Colonic mucosa (tissue), 4 donors: ENCODE measurements at regions not wholly inside any gene's neighbourhood (a gene's known extent, or its start where the extent isn't known, plus 50 kb on each side); places are given as distances from the start of the nearest gene placed in this dataset.

Experiments
- DNase-seq: peaks from one replicate; pipeline ENCODE4 v3.0.0-alpha.2; 2020
- H3K27ac ChIP-seq: fragments of 200-600 bp; one replicate; pipeline ENCODE4 v1.8.0; 2021
- H3K27me3 ChIP-seq: fragments of 200-600 bp; one replicate; pipeline ENCODE4 v1.8.0; 2021
- H3K36me3 ChIP-seq: fragments of 200-600 bp; one replicate; pipeline ENCODE4 v1.8.0; 2021
- H3K4me1 ChIP-seq: fragments of 200-600 bp; one replicate; pipeline ENCODE4 v1.8.0; 2021; ENCODE audit warnings: mild to moderate bottlenecking
- H3K4me3 ChIP-seq: fragments of 200-600 bp; one replicate; pipeline ENCODE4 v1.8.0; 2021
- H3K9ac ChIP-seq, 2 donors: one replicate each; pipeline ENCODE4 v1.7.0; 2013; ENCODE audit warnings: control low read depth in 2 of 2, low read depth in 2 of 2, low read length in 2 of 2
- H3K9me3 ChIP-seq: fragments of 200-600 bp; one replicate; pipeline ENCODE4 v1.8.0; 2021
- intact Hi-C: fragments of 100-400 bp; cut with DNase I; formaldehyde crosslinking; loops from one replicate; pipeline ENCODE4 v1.14.1; 2022
- TF ChIP-seq, protein P1 (sequence below): fragments of 200-600 bp; IDR thresholded peaks from one replicate; pipeline ENCODE4 v1.8.0; 2022; ENCODE audit warnings: antibody characterized with exemption, mild to moderate bottlenecking
- donor health status: healthy.
- donor health status: DM: no; HTN: no; CAD: no.
- donor health status: DM: no; HTN: no; CAD: no.

DNA sequence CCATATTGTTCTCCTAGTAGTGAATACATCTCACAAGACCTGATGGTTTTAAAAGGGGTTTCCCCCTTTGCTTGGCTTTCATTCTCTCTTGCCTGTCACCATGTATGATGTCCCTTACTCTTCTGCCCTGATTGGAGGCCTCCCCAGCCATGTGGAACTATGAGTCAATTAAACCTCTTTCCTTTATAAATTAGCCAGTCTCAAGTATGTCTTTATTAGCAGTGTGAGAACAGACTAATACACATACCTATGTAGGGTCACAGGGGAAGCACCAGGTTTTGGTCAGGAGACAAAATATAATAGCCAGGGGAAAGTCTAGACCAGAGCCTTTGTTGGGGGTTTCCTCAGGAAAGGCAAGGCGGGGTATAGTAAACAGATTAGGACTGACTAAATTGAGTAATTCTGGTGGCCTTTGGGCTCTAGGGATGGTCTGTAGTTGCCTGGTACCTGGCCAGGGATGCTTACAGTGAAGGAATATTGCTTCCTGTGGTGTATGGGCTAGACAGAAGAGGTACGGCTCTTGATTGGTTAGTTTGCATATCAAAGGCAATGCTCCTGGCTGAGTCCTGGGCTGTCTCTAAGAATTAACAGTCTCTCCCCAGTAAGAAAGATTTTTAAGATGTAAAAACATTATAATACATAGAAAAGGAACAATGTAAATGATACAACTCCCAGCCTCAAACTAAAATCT is 254.5 kb downstream of the ELAVL2 start:
- DNase-seq, result no peak
- Histone ChIP-seq H3K27me3 (no peaks in the 10 kb centered on the region), H3K9me3 (no peaks in the 10 kb centered on the region), H3K4me1 (no peaks in the 10 kb centered on the region), H3K9ac (no peak overlapping the region), H3K4me3 (no peak overlapping the region), H3K36me3 (no peaks in the 10 kb centered on the region), H3K27ac (no peak overlapping the region)
- TF ChIP-seq, protein P1, sequence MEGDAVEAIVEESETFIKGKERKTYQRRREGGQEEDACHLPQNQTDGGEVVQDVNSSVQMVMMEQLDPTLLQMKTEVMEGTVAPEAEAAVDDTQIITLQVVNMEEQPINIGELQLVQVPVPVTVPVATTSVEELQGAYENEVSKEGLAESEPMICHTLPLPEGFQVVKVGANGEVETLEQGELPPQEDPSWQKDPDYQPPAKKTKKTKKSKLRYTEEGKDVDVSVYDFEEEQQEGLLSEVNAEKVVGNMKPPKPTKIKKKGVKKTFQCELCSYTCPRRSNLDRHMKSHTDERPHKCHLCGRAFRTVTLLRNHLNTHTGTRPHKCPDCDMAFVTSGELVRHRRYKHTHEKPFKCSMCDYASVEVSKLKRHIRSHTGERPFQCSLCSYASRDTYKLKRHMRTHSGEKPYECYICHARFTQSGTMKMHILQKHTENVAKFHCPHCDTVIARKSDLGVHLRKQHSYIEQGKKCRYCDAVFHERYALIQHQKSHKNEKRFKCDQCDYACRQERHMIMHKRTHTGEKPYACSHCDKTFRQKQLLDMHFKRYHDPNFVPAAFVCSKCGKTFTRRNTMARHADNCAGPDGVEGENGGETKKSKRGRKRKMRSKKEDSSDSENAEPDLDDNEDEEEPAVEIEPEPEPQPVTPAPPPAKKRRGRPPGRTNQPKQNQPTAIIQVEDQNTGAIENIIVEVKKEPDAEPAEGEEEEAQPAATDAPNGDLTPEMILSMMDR, result no peak
- intact Hi-C loops, result no loop called here

DNA sequence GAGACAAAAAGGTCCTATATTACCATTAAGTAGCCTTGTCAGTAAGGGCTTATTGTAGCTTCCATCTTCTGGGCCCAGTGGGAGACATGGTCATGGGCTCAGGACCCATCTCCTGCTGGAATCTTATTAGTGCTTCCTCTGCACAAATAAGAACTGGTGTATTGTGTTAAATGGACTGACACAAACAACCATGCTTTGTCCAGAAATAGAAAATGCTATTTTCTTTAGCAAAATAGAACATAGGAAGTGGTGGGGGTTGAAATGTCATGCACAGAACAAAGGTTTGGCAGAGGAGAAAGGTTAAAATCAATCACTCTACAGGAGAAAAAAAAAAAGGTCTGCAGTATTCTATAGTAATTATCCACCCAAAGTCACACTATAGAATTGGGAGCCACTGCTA is 252.2 kb downstream of the ELAVL2 start:
- TF ChIP-seq, protein P1, result no peak
- no peak overlapping the region for H3K4me3 ChIP-seq
- no peak overlapping the region for H3K27ac ChIP-seq
- intact Hi-C loops, result no loop called here
- DNase-seq, result no peak
- no peaks in the 10 kb centered on the region for H3K36me3 ChIP-seq
- no peaks in the 10 kb centered on the region for H3K27me3 ChIP-seq
- H3K9me3 ChIP-seq, result no peaks in the 10 kb centered on the region
- H3K4me1 ChIP-seq, result no peaks in the 10 kb centered on the region
- H3K9ac ChIP-seq, result no peak overlapping the region

DNA sequence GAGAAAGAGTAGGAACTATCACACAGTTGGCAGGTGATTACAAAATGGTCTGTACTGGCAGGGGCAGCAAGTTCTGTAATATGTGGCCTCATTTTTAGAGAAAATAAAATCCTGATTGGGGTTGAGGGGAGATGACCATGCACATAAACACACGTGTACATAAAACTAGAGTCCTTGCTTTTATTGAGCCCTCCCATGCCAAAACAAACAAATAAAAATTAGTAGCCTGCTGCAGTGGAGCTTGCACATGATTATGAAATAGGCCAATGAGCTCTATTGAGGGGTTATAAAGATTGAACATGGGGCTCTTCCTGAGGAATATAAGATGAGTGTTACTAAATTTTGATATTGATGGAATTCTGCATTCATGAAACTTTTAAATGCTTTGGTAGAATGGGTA is 248.4 kb downstream of the ELAVL2 start:
- intact Hi-C loops, result no loop called here
- no peak overlapping the region for H3K27ac ChIP-seq
- H3K27me3 ChIP-seq, result no peaks in the 10 kb centered on the region
- H3K4me3 ChIP-seq, result no peak overlapping the region
- no peak for DNase-seq
- no peaks in the 10 kb centered on the region for H3K9me3 ChIP-seq
- H3K36me3 ChIP-seq, result no peaks in the 10 kb centered on the region
- TF ChIP-seq, protein P1, result no peak
- H3K9ac ChIP-seq, result no peak overlapping the region
- no peaks in the 10 kb centered on the region for H3K4me1 ChIP-seq

DNA sequence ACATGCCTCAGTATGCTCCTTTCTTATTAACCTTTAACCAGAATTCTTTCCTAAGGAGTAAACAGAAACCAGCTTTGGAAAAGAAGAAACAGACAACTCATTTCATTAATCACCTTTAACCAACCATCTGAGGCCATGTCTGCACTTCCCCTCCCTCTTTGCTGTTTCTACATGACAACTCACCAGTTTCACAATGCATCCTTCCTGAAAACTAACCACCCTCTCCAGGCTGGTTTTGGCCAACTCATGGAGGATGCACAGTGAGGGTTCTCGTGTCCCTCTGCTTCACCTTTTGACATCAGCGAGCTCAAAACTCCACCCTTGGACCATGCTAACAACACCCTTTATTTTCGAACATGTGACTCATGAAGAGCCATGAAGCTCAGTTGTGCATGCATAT is 244.1 kb downstream of the ELAVL2 start:
- Histone ChIP-seq H3K27ac (no peak overlapping the region), H3K4me1 (no peaks in the 10 kb centered on the region)
- intact Hi-C loops, result no loop called here

DNA sequence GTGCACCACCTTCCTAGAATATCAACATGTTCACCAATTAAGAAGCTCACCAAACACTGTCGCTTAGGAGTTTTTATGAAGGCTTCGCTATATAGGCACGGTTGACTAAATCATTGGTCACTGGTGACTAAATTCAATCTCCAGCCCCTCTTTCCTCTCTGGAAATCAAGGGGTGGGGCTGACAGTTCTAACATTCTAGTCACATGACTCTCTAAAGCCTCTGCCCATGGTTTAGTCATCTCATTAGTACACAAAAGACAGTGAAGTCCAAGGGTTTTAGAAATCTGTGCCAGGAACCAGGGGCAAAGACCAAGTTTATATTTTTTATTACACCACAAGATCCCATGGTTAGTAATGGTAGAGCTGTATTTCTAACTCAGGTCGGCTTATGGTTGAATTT is 243.2 kb downstream of the ELAVL2 start:
- Histone ChIP-seq H3K36me3 (no peaks in the 10 kb centered on the region), H3K27ac (no peak overlapping the region), H3K27me3 (no peaks in the 10 kb centered on the region), H3K9ac (no peak overlapping the region), H3K9me3 (no peaks in the 10 kb centered on the region), H3K4me3 (no peak overlapping the region), H3K4me1 (no peaks in the 10 kb centered on the region)
- intact Hi-C loops, result no loop called here
- TF ChIP-seq, protein P1, result no peak
- no peak for DNase-seq

More for the DNA sequence above, 244.1 kb downstream of the ELAVL2 start:
- no peaks in the 10 kb centered on the region for H3K27me3 ChIP-seq
- TF ChIP-seq, protein P1, result no peak
- no peak overlapping the region for H3K9ac ChIP-seq
- no peak overlapping the region for H3K4me3 ChIP-seq
- DNase-seq, result no peak
- H3K36me3 ChIP-seq, result no peaks in the 10 kb centered on the region
- no peaks in the 10 kb centered on the region for H3K9me3 ChIP-seq
